HG03520 (cell line): ENCODE measurements at regions not wholly inside any gene's neighbourhood (a gene's known extent, or its start where the extent isn't known, plus 50 kb on each side); places are given as distances from the start of the nearest gene placed in this dataset.

Experiments used
- ATAC-seq: cut with Tn5 transposase; IDR thresholded peaks from one replicate; pipeline ENCODE4 v1.9.1; 2021; ENCODE audit warnings: mild to moderate bottlenecking, moderate library complexity; ENCODE audit not compliant: unreplicated experiment

DNA sequence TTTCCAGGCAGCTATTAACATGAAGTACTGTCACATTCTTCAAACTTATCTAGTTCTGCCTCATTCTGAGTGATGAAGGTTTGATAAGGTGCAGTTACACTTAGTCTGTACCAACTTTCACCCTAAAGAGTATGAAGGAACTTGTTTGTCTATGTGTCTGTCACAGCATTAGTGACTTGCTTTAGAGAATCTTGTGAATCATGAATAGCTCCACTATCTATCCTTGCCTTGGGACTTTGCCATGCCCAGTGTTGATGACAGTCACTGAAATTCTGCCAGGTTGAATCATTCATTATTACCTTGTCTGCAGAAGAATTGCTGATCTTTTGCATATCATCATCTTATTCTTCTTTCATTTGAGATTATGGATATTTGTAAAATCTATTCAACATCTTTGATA is 50.9 kb upstream of the A1CF start:
- ATAC-seq, result no peak

DNA sequence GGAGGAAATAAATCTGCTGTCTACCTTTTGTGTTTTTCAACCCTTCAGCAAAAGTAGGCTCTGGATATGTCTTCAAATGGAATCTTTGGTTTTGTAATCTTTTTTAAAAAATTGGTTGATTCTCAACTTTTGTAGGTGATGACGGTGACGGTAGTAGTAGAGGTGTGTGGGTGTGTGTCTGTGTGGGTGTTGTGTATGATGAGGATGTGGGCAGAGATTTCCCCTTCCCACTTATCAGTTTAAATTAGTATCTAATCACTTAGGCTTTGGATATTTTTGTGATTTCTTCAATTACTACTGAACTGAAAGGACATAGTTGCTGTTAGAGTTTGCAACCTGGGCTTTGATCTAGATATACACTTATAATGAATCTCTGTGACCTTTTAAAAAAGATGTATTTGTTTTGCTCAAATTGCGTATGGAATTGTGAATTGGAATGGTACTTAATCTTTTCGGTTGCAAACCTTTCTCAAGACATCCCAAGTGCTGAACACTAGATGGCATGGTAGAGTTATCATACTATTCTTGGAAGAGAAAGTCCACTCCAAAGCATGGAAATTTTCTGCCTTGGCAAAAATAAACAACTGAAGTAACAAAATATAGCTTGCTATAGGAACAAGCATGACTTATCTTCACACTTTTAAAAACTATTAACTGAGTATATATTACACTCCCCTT is 51.9 kb upstream of the A1CF start:
- ATAC-seq, result no peak

DNA sequence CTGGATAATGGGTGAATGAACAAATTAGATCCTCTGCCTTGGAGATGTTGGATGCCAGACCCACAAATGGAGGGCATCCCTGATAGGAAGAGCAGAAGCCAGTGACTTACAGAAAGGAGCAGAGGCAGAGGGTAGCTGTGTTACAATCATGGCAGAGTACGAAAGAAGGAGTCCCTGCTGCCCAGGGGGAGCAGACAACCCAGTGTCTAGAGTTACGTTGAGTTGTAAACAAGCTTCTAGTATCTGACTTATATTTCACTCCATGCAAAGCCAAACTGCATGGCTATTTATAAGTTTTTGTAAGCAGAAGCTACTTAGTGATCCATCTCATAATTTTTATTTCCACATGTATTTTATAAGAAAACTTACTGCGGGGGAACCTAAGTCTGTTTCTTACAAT is 56.2 kb upstream of the A1CF start:
- ATAC-seq, result no peak

- no peak for ATAC-seq
Measured at GRCh38 chr10:50946991-50947781, 61.8 kb upstream of the A1CF start.

- no peak for ATAC-seq
Measured at GRCh38 chr10:50951365-50951764, 65.9 kb upstream of the A1CF start.

GRCh38 chr10:50961297-50961696 is 75.9 kb upstream of the A1CF start:
- ATAC-seq, result no peak

DNA sequence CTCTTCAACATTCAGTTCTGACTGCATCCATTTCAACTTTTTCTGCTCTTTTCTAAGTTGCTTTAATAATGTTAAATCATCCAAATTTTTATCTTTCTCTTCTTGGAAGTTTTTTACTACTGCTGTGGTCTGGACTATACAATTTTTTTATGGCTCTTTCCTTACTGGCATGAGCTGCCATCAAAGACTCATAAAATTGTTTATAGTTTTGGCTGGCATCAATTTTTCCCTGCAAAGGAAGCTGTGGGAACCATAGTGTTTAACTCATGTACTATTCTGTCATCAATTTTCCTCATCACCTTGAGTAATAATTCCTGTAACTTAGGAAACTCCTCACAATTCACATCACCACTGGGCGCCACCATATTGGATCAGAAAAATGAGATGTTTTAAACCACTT is 77.6 kb upstream of the A1CF start:
- no peak for ATAC-seq

DNA sequence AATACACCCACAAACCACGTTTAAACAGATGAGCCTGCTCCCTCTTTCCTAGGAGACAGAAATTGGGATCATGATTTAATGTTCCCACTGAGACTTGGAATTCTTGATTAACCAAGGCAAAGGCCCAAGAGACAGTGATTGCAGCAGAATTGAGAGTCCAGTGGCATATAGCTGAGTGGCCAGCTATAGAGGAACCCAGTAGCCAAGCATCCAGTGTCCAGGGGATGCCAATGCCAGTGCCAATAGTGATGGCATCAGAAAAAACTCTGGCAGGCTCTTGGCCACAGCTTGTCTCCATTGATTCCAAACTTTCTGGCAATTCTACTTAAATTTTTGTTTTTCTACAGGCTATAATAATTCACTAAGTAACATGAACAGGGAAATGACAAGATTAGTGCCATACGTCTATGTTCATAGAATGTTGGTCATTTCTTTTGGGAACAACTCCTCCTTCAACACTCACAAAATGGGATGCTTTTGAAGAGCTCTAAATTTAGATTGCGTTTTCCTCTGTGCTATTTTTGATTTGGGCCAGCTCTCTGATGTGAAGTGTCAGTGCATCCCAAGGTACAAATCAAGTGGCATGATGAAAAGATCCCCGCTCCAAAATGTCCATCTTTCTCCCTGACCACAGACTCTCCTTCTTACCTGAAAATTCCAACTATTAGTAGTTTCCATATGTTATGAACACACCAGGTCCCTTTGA is 83.1 kb upstream of the A1CF start:
- no peak for ATAC-seq

GRCh38 chr10:50972591-50972990 is 87.2 kb upstream of the A1CF start:
- ATAC-seq, result no peak

DNA sequence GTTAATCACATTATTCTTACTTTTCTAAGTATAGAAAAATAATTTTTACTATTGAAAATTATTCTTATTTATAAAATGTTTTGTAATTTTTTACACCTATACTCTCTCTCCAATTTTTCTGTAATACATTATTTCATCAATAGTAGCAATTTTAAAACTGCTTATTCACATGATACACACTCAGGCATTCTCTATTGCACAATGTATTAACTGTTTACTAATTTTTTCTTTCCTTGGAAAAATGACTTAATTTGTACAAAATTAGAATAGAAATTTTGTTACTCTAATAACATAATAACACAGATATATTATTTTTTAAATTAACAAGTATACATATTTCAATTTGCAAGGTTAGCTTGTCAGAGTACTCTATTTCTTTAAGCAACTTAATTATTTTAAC is 92.9 kb upstream of the PRKG1 start:
- no peak for ATAC-seq

- no peak for ATAC-seq
Measured at GRCh38 chr10:50981904-50982303, 92.4 kb upstream of the PRKG1 start.

DNA sequence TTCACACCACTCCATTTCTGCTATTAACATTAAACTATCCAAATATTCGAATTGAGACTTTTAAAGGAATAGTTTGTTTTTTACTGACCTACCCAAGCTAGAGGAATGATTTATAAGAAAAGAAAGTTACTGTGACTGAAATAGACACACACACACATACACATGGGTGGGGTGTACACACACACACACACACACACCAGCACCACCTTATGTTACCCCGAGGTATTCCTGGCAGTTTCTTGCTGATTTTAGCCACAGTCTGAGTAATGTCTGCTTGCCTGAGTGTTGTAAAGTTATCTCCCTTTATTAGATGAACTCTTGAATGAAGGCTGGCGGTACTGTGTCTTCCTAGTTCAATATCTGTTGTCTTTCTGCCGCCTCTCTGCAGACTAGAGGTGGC is 91.3 kb upstream of the PRKG1 start:
- ATAC-seq, result no peak

GRCh38 chr10:50987934-50988333 is 86.4 kb upstream of the PRKG1 start:
- ATAC-seq, result no peak

GRCh38 chr10:50988792-50989191 is 85.5 kb upstream of the PRKG1 start:
- no peak for ATAC-seq

DNA sequence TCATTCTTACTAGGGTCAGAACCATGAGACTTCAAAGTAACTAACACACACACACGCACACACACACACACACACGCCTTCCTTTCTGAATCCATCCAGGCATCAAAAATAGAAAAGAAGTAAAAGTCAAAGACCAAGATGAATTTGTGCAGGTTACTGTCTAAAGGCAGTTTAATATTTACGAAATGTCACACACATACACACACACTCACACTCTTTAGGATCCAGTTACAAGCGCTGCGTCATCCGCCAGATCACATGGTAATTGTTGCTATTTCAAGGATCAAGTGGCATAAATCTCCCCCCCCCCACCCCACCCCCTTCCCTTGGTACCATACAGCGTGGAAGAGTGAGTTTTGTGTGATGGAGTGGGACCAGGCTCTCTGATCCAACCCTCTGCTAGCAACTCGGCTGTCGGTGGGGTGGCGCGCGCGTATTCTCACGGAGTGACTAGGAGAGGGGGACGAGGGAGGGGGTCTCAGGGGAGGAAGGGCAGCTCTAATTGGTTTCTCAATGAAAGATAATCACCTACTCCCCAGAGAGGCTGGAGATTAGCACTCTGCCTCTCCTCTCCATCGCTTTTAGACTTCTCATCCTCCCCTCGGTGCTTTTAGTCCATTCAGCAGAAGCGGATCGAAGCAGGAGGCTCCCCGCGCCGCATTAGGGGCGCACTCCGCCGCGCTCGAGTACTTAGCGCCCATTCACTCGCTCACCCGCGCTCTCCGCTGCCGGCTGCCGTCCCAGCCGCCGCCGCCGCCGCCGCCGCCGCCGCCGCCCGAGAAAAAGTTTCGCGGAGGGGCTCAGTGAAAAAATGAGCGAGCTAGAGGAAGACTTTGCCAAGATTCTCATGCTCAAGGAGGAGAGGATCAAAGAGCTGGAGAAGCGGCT is 83.5 kb upstream of the PRKG1 start:
- ATAC-seq, result no peak

DNA sequence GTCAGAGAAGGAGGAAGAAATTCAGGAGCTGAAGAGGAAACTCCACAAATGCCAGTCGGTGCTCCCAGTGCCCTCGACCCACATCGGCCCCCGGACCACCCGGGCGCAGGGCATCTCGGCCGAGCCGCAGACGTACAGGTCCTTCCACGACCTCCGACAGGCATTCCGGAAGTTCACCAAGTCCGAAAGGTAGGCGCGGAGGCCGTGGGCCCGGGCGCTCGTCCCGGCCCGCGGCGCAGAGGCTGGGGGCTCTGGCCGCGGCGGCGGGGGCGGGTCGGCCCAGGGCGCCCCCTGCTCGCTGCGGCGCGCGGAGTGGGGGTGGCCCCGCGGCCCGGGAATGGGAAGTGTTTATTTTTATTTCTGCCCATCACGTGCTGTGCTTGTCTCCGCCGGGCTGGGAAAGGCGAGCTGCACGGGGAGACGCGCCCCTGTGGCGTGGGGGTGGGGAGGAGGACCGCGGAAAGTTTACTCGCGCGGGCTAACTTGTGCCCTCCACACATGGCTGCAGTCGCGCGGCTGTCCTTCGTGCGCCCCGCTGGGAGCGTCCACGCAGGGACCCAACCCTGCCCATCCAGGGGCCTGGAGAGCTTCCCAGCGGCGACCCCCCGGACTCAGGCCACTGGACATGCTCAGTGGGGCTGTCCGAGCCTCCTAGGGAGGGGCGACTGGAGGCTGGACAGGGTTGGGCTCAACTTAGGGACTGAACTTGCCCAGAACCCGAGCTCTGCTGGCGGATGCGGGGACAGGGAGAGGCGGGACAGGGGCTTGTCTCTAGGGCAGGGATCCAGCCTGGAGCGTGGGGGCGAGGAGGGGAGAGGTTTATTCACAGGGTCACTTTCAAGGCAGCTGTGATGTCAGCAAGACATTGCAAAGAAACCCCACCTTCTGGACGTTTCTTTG is 82.6 kb upstream of the PRKG1 start:
- no peak for ATAC-seq

- ATAC-seq, result no peak
Measured at GRCh38 chr10:50992356-50992901, 81.9 kb upstream of the PRKG1 start.

DNA sequence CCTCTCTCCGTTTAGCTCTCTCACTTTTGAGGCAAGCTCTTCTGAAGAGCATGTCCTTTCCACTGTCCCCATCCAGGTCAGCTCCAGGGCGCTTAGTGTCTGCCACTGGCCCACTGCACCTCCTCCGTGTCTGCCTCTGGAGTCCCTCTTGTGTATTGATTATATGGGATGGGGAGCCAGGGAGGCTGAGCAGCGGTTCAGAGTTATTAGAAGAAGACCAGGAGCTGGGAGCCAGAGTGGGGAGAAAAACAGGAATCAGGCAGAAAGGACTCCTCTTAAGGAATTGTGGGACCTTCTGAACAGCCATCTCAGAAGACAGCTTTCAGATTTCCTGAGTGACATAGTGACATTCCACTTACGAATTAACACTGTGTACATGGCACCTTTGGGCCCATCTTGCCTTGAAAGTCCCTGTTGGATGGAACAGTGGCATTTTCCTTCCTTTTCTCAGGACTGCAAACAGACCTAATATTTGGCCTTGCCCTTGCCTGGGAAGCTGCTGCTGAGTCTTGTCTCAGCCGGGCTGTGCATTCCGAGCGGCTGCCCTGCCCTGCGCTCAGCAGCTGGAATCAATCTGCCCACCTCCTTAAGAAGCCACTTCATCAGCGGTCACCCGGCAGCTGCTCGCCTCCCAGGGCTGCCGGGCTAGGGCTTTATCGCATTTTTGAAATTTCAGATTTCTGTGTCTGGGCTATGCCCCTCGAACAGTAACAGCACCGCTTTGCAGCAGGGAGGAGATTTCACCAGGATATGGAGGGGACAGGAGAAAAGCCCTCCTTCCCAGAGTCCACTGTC is 81.1 kb upstream of the PRKG1 start:
- ATAC-seq, result no peak

- ATAC-seq, result no peak
Measured at GRCh38 chr10:50993771-50994251, 80.5 kb upstream of the PRKG1 start.
